ENCODE measurements at regions not wholly inside any gene's neighbourhood (a gene's known extent, or its start where the extent isn't known, plus 50 kb on each side); places are given as distances from the start of the nearest gene placed in this dataset.
"Not testable (repeated sequence)": the region's sequence is repeated elsewhere in the genome, so short reads cannot be mapped to it uniquely, and the experiment has no call there.

- not testable (repeated sequence) for TF ChIP-seq CTCF, POLR2A (IDR thresholded peaks at IDR 0.05)
These were observed 274.9 kb downstream of the IKZF2 start for GRCh38 chr2:212876556-212876955.
